ENCODE measurements at regions not wholly inside any gene's neighbourhood (a gene's known extent, or its start where the extent isn't known, plus 50 kb on each side); places are given as distances from the start of the nearest gene placed in this dataset.

GRCh38 chr1:73180397-73181189 is 898.3 kb upstream of the NEGR1 start:
- TF ChIP-seq GATA3 (IDR thresholded peaks at IDR 0.05; ENCODE audit: low read depth, low read length) (no peak), GATA2 (IDR thresholded peaks at IDR 0.05; ENCODE audit: low read depth, low read length) (no peak)

All from SH-SY5Y (cell line).